WTC11 (cell line): ENCODE measurements at regions not wholly inside any gene's neighbourhood (a gene's known extent, or its start where the extent isn't known, plus 50 kb on each side); places are given as distances from the start of the nearest gene placed in this dataset.

Experiments used
- ATAC-seq: fragments of 200-7000 bp; cut with Tn5 transposase; 2 replicates; pipeline ENCODE4 v1.10.0; 2021; ENCODE audit warnings: mild to moderate bottlenecking, moderate library complexity
- CTCF ChIA-PET: fragments of 300-600 bp; sonication (Branson Sonifier 250); formaldehyde crosslinking; loops from one replicate; lab custom pipeline; 2021; ENCODE audit warnings: antibody characterized with exemption; lab: Charles Lee
- POLR2A ChIA-PET: fragments of 350-600 bp; sonication (Branson Sonifier 250); formaldehyde crosslinking; loops from one replicate; lab custom pipeline; 2021; ENCODE audit warnings: antibody characterized with exemption; lab: Charles Lee
- DNase-seq: peaks from one replicate; pipeline ENCODE4 v3.0.0; 2021; ENCODE audit warnings: low spot score
- H3K27ac Mint-ChIP-seq: 2 replicates; pipeline ENCODE4 v1.8.0; 2021; ENCODE audit warnings: mixed read lengths
- H3K27me3 Mint-ChIP-seq: 2 replicates; pipeline ENCODE4 v1.8.0; 2021; ENCODE audit warnings: low read depth, mild to moderate bottlenecking, moderate library complexity, mixed read lengths
- H3K36me3 Mint-ChIP-seq: 2 replicates; pipeline ENCODE4 v1.8.0; 2021; ENCODE audit warnings: mixed read lengths
- H3K4me1 Mint-ChIP-seq: 2 replicates; pipeline ENCODE4 v1.8.0; 2022; ENCODE audit warnings: mixed read lengths
- H3K4me3 Mint-ChIP-seq: 2 replicates; pipeline ENCODE4 v1.8.0; 2021; ENCODE audit warnings: mild to moderate bottlenecking, moderate library complexity, mixed read lengths
- H3K9me3 Mint-ChIP-seq: 2 replicates; pipeline ENCODE4 v1.8.0; 2021; ENCODE audit warnings: mixed read lengths
- ATF3 ChIP-seq: sonication (generic); formaldehyde crosslinking; conservative IDR thresholded peaks from 2 replicates; pipeline ENCODE4 v1.8.1; 2022; ENCODE audit warnings: mild to moderate bottlenecking, missing genetic modification reagents
- CBFB ChIP-seq: sonication (generic); formaldehyde crosslinking; IDR thresholded peaks from 2 replicates; pipeline ENCODE4 v1.8.1; 2022; ENCODE audit warnings: mild to moderate bottlenecking, low read depth, missing genetic modification reagents
- CDX4 ChIP-seq: fragments of 250-450 bp; sonication (Bioruptor Pico); IDR thresholded peaks from 2 replicates; pipeline ENCODE4 v1.9.0; 2021; ENCODE audit warnings: moderate library complexity, mild to moderate bottlenecking, inconsistent platforms, borderline replicate concordance
- CREM ChIP-seq: sonication (generic); formaldehyde crosslinking; IDR thresholded peaks from 2 replicates; pipeline ENCODE4 v1.8.1; 2022; ENCODE audit warnings: mild to moderate bottlenecking, missing genetic modification reagents, moderate library complexity
- ETV6 ChIP-seq: sonication (generic); formaldehyde crosslinking; IDR thresholded peaks from 2 replicates; pipeline ENCODE4 v1.8.1; 2022; ENCODE audit warnings: mild to moderate bottlenecking, missing genetic modification reagents
- GABPB1 ChIP-seq: sonication (generic); formaldehyde crosslinking; IDR thresholded peaks from 2 replicates; pipeline ENCODE4 v1.8.1; 2023; ENCODE audit warnings: mild to moderate bottlenecking, missing genetic modification reagents
- GTF2I ChIP-seq: fragments of 250-450 bp; sonication (Bioruptor Pico); conservative IDR thresholded peaks from 2 replicates; pipeline ENCODE4 v1.4.0; 2021; ENCODE audit warnings: mild to moderate bottlenecking
- MLX ChIP-seq: sonication (generic); formaldehyde crosslinking; IDR thresholded peaks from 2 replicates; pipeline ENCODE4 v1.8.1; 2023; ENCODE audit warnings: mild to moderate bottlenecking, missing genetic modification reagents, moderate library complexity
- NFYB ChIP-seq: sonication (generic); formaldehyde crosslinking; conservative IDR thresholded peaks from 2 replicates; pipeline ENCODE4 v1.8.0; 2022; ENCODE audit warnings: low read depth, missing genetic modification reagents
- NR3C1 ChIP-seq: sonication (generic); formaldehyde crosslinking; conservative IDR thresholded peaks from 2 replicates; pipeline ENCODE4 v1.8.1; 2023; ENCODE audit warnings: low read depth, mild to moderate bottlenecking, missing genetic modification reagents
- PRRX2 ChIP-seq: fragments of 250-450 bp; sonication (Bioruptor Pico); IDR thresholded peaks from 2 replicates; pipeline ENCODE4 v1.8.0; 2021; ENCODE audit warnings: mild to moderate bottlenecking
- RELA ChIP-seq: sonication (generic); formaldehyde crosslinking; IDR thresholded peaks from 2 replicates; pipeline ENCODE4 v1.8.1; 2022; ENCODE audit warnings: missing genetic modification reagents, mild to moderate bottlenecking, borderline replicate concordance
- RORB ChIP-seq: fragments of 250-450 bp; sonication (Bioruptor Pico); IDR thresholded peaks from 2 replicates; pipeline ENCODE4 v1.9.0; 2021; ENCODE audit warnings: mild to moderate bottlenecking
- SMAD3 ChIP-seq: sonication (generic); formaldehyde crosslinking; IDR thresholded peaks from 2 replicates; pipeline ENCODE4 v1.8.0; 2022; ENCODE audit warnings: missing genetic modification reagents, mild to moderate bottlenecking, borderline replicate concordance
- SP1 ChIP-seq: sonication (generic); formaldehyde crosslinking; conservative IDR thresholded peaks from 2 replicates; pipeline ENCODE4 v1.8.1; 2022; ENCODE audit warnings: missing genetic modification reagents
- TEAD4 ChIP-seq: sonication (generic); formaldehyde crosslinking; IDR thresholded peaks from 2 replicates; pipeline ENCODE4 v1.8.0; 2022; ENCODE audit warnings: mild to moderate bottlenecking, missing genetic modification reagents
- ZBTB21 ChIP-seq: sonication (generic); formaldehyde crosslinking; IDR thresholded peaks from 2 replicates; pipeline ENCODE4 v1.8.1; 2023; ENCODE audit warnings: mild to moderate bottlenecking, missing genetic modification reagents, borderline replicate concordance
- ZNF138 ChIP-seq: sonication (generic); formaldehyde crosslinking; conservative IDR thresholded peaks from 2 replicates; pipeline ENCODE4 v1.8.1; 2022; ENCODE audit warnings: mild to moderate bottlenecking, moderate library complexity, missing genetic modification reagents
- ZNF232 ChIP-seq: sonication (generic); formaldehyde crosslinking; IDR thresholded peaks from 2 replicates; pipeline ENCODE4 v1.8.0; 2022; ENCODE audit warnings: mild to moderate bottlenecking, missing genetic modification reagents
- ZNF317 ChIP-seq: sonication (generic); formaldehyde crosslinking; IDR thresholded peaks from 2 replicates; pipeline ENCODE4 v1.8.1; 2023; ENCODE audit warnings: low read depth, mild to moderate bottlenecking, moderate library complexity, missing genetic modification reagents, borderline replicate concordance
- ZNF396 ChIP-seq: fragments of 250-450 bp; sonication (Bioruptor Pico); IDR thresholded peaks from 2 replicates; pipeline ENCODE4 v1.8.0; 2021; ENCODE audit warnings: mild to moderate bottlenecking, moderate library complexity, borderline replicate concordance
- ZNF532 ChIP-seq: fragments of 250-450 bp; sonication (Bioruptor Pico); IDR thresholded peaks from 2 replicates; pipeline ENCODE4 v1.9.0; 2021; ENCODE audit warnings: mild to moderate bottlenecking, borderline replicate concordance
- TF ChIP-seq, protein P1 (sequence below): fragments of 250-450 bp; sonication (Bioruptor Pico); IDR thresholded peaks from 2 replicates; pipeline ENCODE4 v1.8.0; 2021; ENCODE audit warnings: mild to moderate bottlenecking
- TF ChIP-seq, protein P2 (sequence below): fragments of 250-450 bp; sonication (Bioruptor Pico); IDR thresholded peaks from 2 replicates; pipeline ENCODE4 v2.1.2; 2022; ENCODE audit warnings: mild to moderate bottlenecking, moderate library complexity
- TF ChIP-seq, protein P3 (sequence below): sonication (generic); formaldehyde crosslinking; IDR thresholded peaks from 2 replicates; pipeline ENCODE4 v1.8.0; 2022; ENCODE audit warnings: mild to moderate bottlenecking, missing genetic modification reagents

DNA sequence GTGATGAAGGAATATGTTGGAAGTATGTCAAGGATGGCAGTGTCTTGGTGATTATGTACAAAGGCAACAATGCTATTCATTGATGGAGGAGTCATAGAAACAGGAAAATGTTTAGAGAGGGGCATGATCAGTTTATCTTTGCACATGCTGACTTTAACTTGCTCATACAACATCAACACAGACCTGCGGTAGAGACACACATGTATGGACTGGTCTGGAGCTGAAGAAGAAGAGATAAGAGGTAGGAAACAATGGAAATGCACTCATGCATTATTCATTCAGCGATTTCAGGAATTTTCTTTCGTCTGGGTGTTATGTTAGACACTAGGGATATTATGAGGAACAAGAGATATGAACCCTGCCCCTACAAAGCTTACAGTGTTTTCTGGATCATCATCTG lies 1252.3 kb upstream of the TENM3 start:
- Mint-ChIP-seq H3K36me3 (no peaks in the 10 kb centered on the region), H3K27ac (no peak overlapping the region), H3K4me1 (peaks cover 18% of the 10 kb centered on the region), H3K9me3 (no peaks in the 10 kb centered on the region), H3K4me3 (no peak overlapping the region), H3K27me3 (no peaks in the 10 kb centered on the region)
- CTCF ChIA-PET = no interaction called here
- POLR2A ChIA-PET = no interaction called here
- ATAC-seq = no peak
- TF ChIP-seq, protein P1, sequence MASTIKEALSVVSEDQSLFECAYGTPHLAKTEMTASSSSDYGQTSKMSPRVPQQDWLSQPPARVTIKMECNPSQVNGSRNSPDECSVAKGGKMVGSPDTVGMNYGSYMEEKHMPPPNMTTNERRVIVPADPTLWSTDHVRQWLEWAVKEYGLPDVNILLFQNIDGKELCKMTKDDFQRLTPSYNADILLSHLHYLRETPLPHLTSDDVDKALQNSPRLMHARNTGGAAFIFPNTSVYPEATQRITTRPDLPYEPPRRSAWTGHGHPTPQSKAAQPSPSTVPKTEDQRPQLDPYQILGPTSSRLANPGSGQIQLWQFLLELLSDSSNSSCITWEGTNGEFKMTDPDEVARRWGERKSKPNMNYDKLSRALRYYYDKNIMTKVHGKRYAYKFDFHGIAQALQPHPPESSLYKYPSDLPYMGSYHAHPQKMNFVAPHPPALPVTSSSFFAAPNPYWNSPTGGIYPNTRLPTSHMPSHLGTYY = no peak
- TF ChIP-seq MLX (CRISPR knock-in tag) = no peak
- no peak for TF ChIP-seq GTF2I
- no peak for TF ChIP-seq ATF3
- TF ChIP-seq, protein P2, sequence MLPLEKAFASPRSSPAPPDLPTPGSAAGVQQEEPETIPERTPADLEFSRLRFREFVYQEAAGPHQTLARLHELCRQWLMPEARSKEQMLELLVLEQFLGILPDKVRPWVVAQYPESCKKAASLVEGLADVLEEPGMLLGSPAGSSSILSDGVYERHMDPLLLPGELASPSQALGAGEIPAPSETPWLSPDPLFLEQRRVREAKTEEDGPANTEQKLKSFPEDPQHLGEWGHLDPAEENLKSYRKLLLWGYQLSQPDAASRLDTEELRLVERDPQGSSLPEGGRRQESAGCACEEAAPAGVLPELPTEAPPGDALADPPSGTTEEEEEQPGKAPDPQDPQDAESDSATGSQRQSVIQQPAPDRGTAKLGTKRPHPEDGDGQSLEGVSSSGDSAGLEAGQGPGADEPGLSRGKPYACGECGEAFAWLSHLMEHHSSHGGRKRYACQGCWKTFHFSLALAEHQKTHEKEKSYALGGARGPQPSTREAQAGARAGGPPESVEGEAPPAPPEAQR = no peak
- no peak for TF ChIP-seq ZNF232 (CRISPR knock-in tag)
- TF ChIP-seq PRRX2 (CRISPR knock-in tag) = no peak
- no peak for TF ChIP-seq ZNF396
- no peak for TF ChIP-seq ZBTB21 (CRISPR knock-in tag)
- TF ChIP-seq ZNF138 (CRISPR knock-in tag) = no peak
- TF ChIP-seq ETV6 (CRISPR knock-in tag) = no peak
- TF ChIP-seq TEAD4 = no peak
- DNase-seq = no peak

GRCh38 chr4:180993244-180993836 lies 1249.9 kb upstream of the TENM3 start:
- H3K36me3 Mint-ChIP-seq = no peaks in the 10 kb centered on the region
- no peak for TF ChIP-seq RELA (CRISPR knock-in tag)
- TF ChIP-seq, protein P3, sequence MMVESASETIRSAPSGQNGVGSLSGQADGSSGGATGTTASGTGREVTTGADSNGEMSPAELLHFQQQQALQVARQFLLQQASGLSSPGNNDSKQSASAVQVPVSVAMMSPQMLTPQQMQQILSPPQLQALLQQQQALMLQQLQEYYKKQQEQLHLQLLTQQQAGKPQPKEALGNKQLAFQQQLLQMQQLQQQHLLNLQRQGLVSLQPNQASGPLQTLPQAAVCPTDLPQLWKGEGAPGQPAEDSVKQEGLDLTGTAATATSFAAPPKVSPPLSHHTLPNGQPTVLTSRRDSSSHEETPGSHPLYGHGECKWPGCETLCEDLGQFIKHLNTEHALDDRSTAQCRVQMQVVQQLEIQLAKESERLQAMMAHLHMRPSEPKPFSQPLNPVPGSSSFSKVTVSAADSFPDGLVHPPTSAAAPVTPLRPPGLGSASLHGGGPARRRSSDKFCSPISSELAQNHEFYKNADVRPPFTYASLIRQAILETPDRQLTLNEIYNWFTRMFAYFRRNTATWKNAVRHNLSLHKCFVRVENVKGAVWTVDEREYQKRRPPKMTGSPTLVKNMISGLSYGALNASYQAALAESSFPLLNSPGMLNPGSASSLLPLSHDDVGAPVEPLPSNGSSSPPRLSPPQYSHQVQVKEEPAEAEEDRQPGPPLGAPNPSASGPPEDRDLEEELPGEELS (CRISPR knock-in tag) = no peak
- no peak for TF ChIP-seq CBFB (CRISPR knock-in tag)
- TF ChIP-seq CDX4 (CRISPR knock-in tag) = no peak
- TF ChIP-seq SP1 (CRISPR knock-in tag) = no peak
- no peak for TF ChIP-seq CREM
- no peak for TF ChIP-seq ZNF532 (CRISPR knock-in tag)
- no peak for TF ChIP-seq ZBTB21 (CRISPR knock-in tag)
- TF ChIP-seq NFYB (CRISPR knock-in tag) = no peak
- TF ChIP-seq SMAD3 (CRISPR knock-in tag) = no peak
- TF ChIP-seq ZNF317 (CRISPR knock-in tag) = no peak
- TF ChIP-seq GABPB1 (CRISPR knock-in tag) = no peak
- no peak for TF ChIP-seq NR3C1 (CRISPR knock-in tag)
- no peak for TF ChIP-seq RORB (CRISPR knock-in tag)
- POLR2A ChIA-PET = no interaction called here
- DNase-seq (no peak), ATAC-seq (peak; percentile 73)
- no peaks in the 10 kb centered on the region for H3K27me3 Mint-ChIP-seq
- peaks cover 18% of the 10 kb centered on the region for H3K4me1 Mint-ChIP-seq
- no peak overlapping the region for H3K4me3 Mint-ChIP-seq
- no peaks in the 10 kb centered on the region; the same call in 1 of the 2 replicates for H3K9me3 Mint-ChIP-seq
- H3K27ac Mint-ChIP-seq = no peak overlapping the region
- CTCF ChIA-PET = no interaction called here
